ENCODE measurements at regions not wholly inside any gene's neighbourhood (a gene's known extent, or its start where the extent isn't known, plus 50 kb on each side); places are given as distances from the start of the nearest gene placed in this dataset.
"Not testable (repeated sequence)": the region's sequence is repeated elsewhere in the genome, so short reads cannot be mapped to it uniquely, and the experiment has no call there.

GRCh38 chr14:85180876-85181275 lies 349.1 kb upstream of the FLRT2 start:
- no peak for TF ChIP-seq Cebpa-rat (IDR thresholded peaks at IDR 0.05)
- H3K4me2 ChIP-seq = no peak overlapping the region
- no peaks in the 10 kb centered on the region for H3K27me3 ChIP-seq
- H4K20me1 ChIP-seq = no peaks in the 10 kb centered on the region
- H3K9ac ChIP-seq = no peak overlapping the region
- H3K4me3 ChIP-seq = no peak overlapping the region
- no peak overlapping the region for H3K27ac ChIP-seq
- H3K36me3 ChIP-seq = no peaks in the 10 kb centered on the region
- peaks cover 0 to 9% (median 0%) of the 10 kb centered on the region in 11 experiments; a peak in 2 of 22 replicates for H3K9me3 ChIP-seq (replicated peaks in 1 of 11)
- peaks cover 0 to under 1% (median 0%) of the 10 kb centered on the region in 10 experiments; a peak in 2 of 20 replicates for H3K4me1 ChIP-seq

- peaks cover 0 to 9% (median 0%) of the 10 kb centered on the region in 11 experiments; a peak in 2 of 22 replicates for H3K9me3 ChIP-seq (replicated peaks in 1 of 11)
- H3K4me2 ChIP-seq = no peak overlapping the region
- TF ChIP-seq Cebpa-rat (IDR thresholded peaks at IDR 0.05) = no peak
These were observed 347.7 kb upstream of the FLRT2 start for GRCh38 chr14:85182282-85182681.

GRCh38 chr14:85186082-85186481 lies 343.9 kb upstream of the FLRT2 start:
- Histone ChIP-seq H3K4me2 (peak overlapping the region in 2 of 11 experiments; percentile 6 to 28; a peak in 2 of 22 replicates), H3K4me1 (peaks cover 0 to 5% (median 0%) of the 10 kb centered on the region in 10 experiments; a peak in 2 of 20 replicates), H3K27ac (no peak overlapping the region), H3K9me3 (replicated peaks in 1 of 11) (no peaks in the 10 kb centered on the region), H3K4me3 (no peak overlapping the region), H3K27me3 (no peaks in the 10 kb centered on the region), H4K20me1 (no peaks in the 10 kb centered on the region), H3K9ac (no peak overlapping the region), H3K36me3 (no peaks in the 10 kb centered on the region)
- no peak for TF ChIP-seq Cebpa-rat (IDR thresholded peaks at IDR 0.05)

More at GRCh38 chr14:85182282-85182681, 347.7 kb upstream of the FLRT2 start:
- no peak overlapping the region for H3K27ac ChIP-seq
- no peaks in the 10 kb centered on the region for H3K36me3 ChIP-seq
- H3K27me3 ChIP-seq = no peaks in the 10 kb centered on the region
- no peak overlapping the region for H3K9ac ChIP-seq
- peaks cover 0 to 5% (median 0%) of the 10 kb centered on the region in 10 experiments; a peak in 2 of 20 replicates for H3K4me1 ChIP-seq
- no peaks in the 10 kb centered on the region for H4K20me1 ChIP-seq
- H3K4me3 ChIP-seq = no peak overlapping the region

- Histone ChIP-seq H3K9me3 (replicated peaks in 1 of 11) (no peaks in the 10 kb centered on the region), H3K9ac (no peak overlapping the region), H3K4me3 (no peak overlapping the region), H3K36me3 (no peaks in the 10 kb centered on the region), H3K27ac (no peak overlapping the region), H3K4me2 (no peak overlapping the region), H4K20me1 (no peaks in the 10 kb centered on the region), H3K27me3 (no peaks in the 10 kb centered on the region), H3K4me1 (peaks cover 0 to 5% (median 0%) of the 10 kb centered on the region in 10 experiments; a peak in 2 of 20 replicates)
- no peak for TF ChIP-seq Cebpa-rat (IDR thresholded peaks at IDR 0.05)
These were observed 342.4 kb upstream of the FLRT2 start for GRCh38 chr14:85187521-85187920.

GRCh38 chr14:85188836-85189235 lies 341.1 kb upstream of the FLRT2 start:
- H3K4me3 ChIP-seq = no peak overlapping the region
- H4K20me1 ChIP-seq = no peaks in the 10 kb centered on the region
- peaks cover 0 to 5% (median 0%) of the 10 kb centered on the region in 10 experiments; a peak in 2 of 20 replicates for H3K4me1 ChIP-seq
- H3K4me2 ChIP-seq = no peak overlapping the region
- no peak for TF ChIP-seq Cebpa-rat (IDR thresholded peaks at IDR 0.05)
- H3K27me3 ChIP-seq = no peaks in the 10 kb centered on the region
- H3K9ac ChIP-seq = no peak overlapping the region
- no peaks in the 10 kb centered on the region for H3K36me3 ChIP-seq
- no peaks in the 10 kb centered on the region for H3K9me3 ChIP-seq (replicated peaks in 1 of 11)
- H3K27ac ChIP-seq = no peak overlapping the region

- not testable (repeated sequence) for H3K27ac ChIP-seq; H3K36me3 ChIP-seq; H3K4me3 ChIP-seq; H3K27me3 ChIP-seq; H4K20me1 ChIP-seq; H3K9me3 ChIP-seq (replicated peaks in 1 of 11); H3K9ac ChIP-seq; H3K4me1 ChIP-seq; H3K4me2 ChIP-seq
These were observed 340.7 kb upstream of the FLRT2 start for GRCh38 chr14:85189253-85189652.

- no peaks in the 10 kb centered on the region for H3K36me3 ChIP-seq
- peaks cover 0 to 5% (median 0%) of the 10 kb centered on the region in 10 experiments; a peak in 2 of 20 replicates for H3K4me1 ChIP-seq
- H3K4me2 ChIP-seq = no peak overlapping the region
- H3K4me3 ChIP-seq = no peak overlapping the region
- H3K27ac ChIP-seq = no peak overlapping the region
- H3K27me3 ChIP-seq = no peaks in the 10 kb centered on the region
- H3K9ac ChIP-seq = no peak overlapping the region
- no peaks in the 10 kb centered on the region for H4K20me1 ChIP-seq
- no peaks in the 10 kb centered on the region for H3K9me3 ChIP-seq (replicated peaks in 1 of 11)
- no peak for TF ChIP-seq Cebpa-rat (IDR thresholded peaks at IDR 0.05)
These were observed 339.7 kb upstream of the FLRT2 start for GRCh38 chr14:85190251-85190650.

GRCh38 chr14:85191986-85192385 lies 338.0 kb upstream of the FLRT2 start:
- H3K9ac ChIP-seq = no peak overlapping the region
- H3K27ac ChIP-seq = no peak overlapping the region
- no peaks in the 10 kb centered on the region for H3K27me3 ChIP-seq
- no peaks in the 10 kb centered on the region for H3K9me3 ChIP-seq (replicated peaks in 1 of 11)
- H3K36me3 ChIP-seq = no peaks in the 10 kb centered on the region
- no peak overlapping the region for H3K4me3 ChIP-seq
- no peaks in the 10 kb centered on the region for H3K4me1 ChIP-seq
- no peaks in the 10 kb centered on the region for H4K20me1 ChIP-seq
- no peak overlapping the region for H3K4me2 ChIP-seq
- TF ChIP-seq Cebpa-rat (IDR thresholded peaks at IDR 0.05) = no peak

- TF ChIP-seq Cebpa-rat (IDR thresholded peaks at IDR 0.05) = no peak
- no peak overlapping the region for H3K27ac ChIP-seq
- H4K20me1 ChIP-seq = no peaks in the 10 kb centered on the region
- H3K36me3 ChIP-seq = no peaks in the 10 kb centered on the region
- no peaks in the 10 kb centered on the region for H3K4me1 ChIP-seq
- no peak overlapping the region for H3K4me3 ChIP-seq
- no peak overlapping the region for H3K4me2 ChIP-seq
- no peaks in the 10 kb centered on the region for H3K27me3 ChIP-seq
- no peaks in the 10 kb centered on the region for H3K9me3 ChIP-seq (replicated peaks in 1 of 11)
- H3K9ac ChIP-seq = no peak overlapping the region
These were observed 334.0 kb upstream of the FLRT2 start for GRCh38 chr14:85195872-85196477.

- Histone ChIP-seq H3K27me3 (no peaks in the 10 kb centered on the region), H3K4me2 (no peak overlapping the region), H3K4me3 (no peak overlapping the region), H3K36me3 (no peaks in the 10 kb centered on the region), H3K9ac (no peak overlapping the region), H3K27ac (no peak overlapping the region), H4K20me1 (no peaks in the 10 kb centered on the region), H3K9me3 (replicated peaks in 1 of 11) (no peaks in the 10 kb centered on the region), H3K4me1 (no peaks in the 10 kb centered on the region)
- TF ChIP-seq Cebpa-rat (IDR thresholded peaks at IDR 0.05) = no peak
These were observed 331.9 kb upstream of the FLRT2 start for GRCh38 chr14:85198001-85198400.

Data from BLaER1 treated with 17β-estradiol and CSF1 and Interleukin-3, amounts not matched to agents 10 nM and 100 nM (cell line).